ENCODE measurements at regions not wholly inside any gene's neighbourhood (a gene's known extent, or its start where the extent isn't known, plus 50 kb on each side); places are given as distances from the start of the nearest gene placed in this dataset.

- DNase-seq (ENCODE audit: low spot score): no peak
Measured at GRCh38 chr2:193562031-193562430, 1367.3 kb upstream of the TMEFF2 start.

DNA sequence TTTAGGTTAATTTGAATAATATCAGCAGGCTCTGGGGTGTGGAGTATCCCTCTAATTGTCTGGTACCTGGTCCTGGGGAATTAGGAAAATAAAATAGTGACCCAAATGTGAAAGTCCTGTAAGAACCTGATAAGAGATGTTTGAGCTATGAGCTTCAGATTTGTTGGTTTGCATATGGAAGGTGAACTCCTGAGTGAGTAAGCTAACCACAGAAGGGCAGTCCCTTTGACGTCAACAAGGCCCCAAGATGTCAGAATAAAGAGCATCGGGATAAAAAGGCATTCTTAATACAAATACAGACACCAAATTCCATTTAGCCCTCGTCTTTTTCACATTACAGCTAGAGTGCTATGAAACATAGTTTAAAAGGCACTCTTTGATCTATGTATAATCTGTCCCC, 1366.3 kb upstream of the TMEFF2 start:
- DNase-seq (ENCODE audit: low spot score): no peak

DNA sequence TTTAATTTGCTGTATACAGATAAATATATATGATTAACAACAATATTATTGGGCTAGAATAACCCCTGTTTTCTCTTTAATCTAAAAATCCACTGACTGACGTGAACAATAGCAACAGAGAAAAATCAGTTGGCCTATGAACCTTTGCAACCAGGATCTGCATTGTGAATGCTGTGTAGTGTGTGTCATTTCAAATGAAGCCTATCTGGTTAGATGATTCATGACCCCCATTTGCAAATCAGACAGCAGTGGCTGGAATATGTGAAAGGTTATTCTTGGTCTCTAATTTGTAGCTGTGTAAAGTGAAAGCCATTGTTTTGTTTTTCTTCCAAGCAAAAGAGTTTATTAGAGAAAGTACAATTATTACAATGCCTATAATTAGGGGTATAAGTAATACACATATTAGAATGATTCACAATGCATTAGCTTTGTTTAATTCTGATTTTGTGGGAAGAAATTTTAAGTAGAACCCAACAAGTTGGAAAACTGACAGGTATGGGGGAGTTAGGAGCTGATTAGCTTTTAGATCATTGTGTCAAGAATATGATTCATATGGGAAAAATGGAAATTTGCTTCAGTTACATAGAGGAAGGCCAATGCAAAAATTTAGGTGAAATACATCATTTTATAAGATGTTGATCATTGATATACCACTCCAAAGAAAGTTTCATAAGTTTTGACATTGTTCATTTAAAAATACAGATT, 1362.2 kb upstream of the TMEFF2 start:
- no peak for DNase-seq (ENCODE audit: low spot score)

GRCh38 chr2:193549661-193550060, 1354.9 kb upstream of the TMEFF2 start:
- DNase-seq (ENCODE audit: low spot score): no peak

DNA sequence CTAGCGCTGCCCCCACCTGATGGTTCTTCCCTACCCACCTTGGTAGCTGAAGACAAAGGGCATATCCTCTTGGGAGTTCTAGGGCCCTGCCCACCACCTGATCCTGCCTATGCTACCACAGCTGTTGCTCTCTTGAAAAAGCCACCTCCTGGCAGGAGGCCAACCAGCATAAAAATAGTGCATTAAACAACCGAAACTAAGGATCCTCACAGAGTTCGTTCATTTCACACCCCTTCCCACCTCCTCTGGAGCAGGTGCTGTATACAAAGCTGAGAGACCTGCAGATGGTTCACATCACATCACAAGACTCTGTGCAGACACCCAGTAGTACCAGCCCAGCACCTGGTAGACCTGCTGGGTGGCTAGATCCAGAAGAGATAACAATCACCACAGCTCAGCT, 1348.0 kb upstream of the TMEFF2 start:
- no peak for DNase-seq (ENCODE audit: low spot score)

DNA sequence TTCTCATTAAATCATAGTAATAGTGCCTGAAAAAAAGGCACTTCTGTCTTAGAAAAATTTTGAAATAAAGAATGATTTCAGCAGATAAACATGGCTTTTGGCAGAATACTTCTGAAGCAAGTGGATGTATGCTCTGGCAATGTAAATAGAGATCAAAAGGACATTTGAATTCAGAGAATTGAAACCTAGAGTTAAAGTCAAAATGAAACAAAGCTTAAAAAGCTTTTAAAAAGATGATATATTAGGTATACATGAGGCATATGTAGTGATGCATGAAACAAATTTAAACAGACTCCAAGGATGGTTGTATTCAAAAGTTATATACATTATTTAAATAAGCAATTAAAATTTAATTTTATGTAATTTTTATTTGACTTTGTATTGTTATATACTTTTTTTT, 1344.5 kb upstream of the TMEFF2 start:
- no peak for DNase-seq (ENCODE audit: low spot score)

GRCh38 chr2:193538061-193538460, 1343.3 kb upstream of the TMEFF2 start:
- DNase-seq (ENCODE audit: low spot score): no peak

GRCh38 chr2:193537531-193537930, 1342.8 kb upstream of the TMEFF2 start:
- DNase-seq (ENCODE audit: low spot score): no peak

DNA sequence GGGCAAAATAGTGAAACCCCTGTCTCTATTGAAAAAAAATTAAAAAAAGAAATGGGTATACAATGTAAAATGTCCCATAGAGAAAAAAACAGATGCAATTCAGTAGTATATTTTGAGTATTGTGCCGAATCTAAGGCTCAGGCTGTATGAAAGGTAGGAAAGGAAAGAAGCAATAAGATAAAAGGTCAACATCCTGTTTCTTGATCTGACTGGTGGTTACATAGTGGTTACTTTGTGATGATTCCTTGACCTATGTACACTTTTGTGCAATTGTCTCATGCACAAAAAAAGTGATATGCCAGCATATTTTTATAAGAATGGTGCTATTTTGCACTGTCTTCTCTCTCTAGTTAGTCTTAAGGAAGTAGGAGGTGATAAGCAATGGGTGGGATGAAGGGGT, 1333.7 kb upstream of the TMEFF2 start:
- no peak for DNase-seq (ENCODE audit: low spot score)

DNA sequence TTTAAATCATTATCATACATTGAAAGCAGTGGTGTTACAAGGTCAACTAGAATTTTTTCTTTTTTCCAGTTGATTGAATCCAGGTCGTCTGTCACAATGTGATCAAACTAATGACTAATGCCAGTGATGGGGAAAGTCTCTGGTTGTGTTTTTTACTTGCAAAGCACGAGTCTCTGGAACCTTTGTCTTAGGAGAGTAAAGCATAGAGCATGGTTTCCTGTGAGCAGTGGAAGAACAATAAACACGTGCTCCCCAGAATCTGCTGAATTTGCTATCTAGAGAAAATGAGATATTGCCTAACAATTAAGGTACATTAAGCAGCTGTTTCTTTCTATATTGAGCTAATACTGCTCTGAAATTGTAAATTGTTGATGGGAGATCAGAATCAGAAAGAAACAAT, 1332.4 kb upstream of the TMEFF2 start:
- no peak for DNase-seq (ENCODE audit: low spot score)

DNA sequence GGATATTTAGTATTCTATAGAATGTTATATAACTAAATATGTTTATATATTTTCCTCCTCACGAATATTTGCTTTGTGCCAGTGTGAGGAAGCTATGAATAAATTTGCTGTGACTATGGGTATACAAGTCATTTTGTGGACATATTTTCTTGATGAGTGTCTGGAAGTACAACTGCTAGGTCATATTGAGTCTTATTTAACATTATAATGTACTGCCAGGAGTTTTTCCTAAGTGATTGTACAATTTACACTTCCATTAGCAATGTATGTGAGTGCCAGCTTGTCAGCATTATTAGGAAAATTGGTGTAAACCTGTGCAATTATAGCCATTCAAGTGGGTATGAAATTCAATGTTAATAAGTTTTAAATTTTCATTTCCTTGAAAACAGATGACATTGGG, 1328.9 kb upstream of the TMEFF2 start:
- DNase-seq (ENCODE audit: low spot score): no peak

DNA sequence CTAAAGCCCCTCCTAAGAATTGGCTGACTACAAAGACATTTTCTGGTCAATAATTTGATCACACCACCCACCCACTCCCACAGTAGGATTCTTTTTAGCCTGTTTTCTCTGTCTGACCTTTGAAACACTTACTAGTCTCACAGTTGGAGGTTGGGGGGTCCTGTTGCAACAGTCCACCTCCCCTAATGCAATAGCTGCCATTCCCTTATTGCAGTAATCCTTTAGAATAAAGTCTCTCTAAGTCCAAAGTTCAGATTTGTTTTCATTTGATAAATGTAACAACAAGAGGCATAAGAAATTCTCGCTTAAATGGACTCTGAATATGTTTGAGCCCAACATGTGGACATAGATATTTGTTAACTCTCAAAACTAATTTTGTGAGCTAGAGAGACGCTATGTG, 1326.8 kb upstream of the TMEFF2 start:
- no peak for DNase-seq (ENCODE audit: low spot score)

DNA sequence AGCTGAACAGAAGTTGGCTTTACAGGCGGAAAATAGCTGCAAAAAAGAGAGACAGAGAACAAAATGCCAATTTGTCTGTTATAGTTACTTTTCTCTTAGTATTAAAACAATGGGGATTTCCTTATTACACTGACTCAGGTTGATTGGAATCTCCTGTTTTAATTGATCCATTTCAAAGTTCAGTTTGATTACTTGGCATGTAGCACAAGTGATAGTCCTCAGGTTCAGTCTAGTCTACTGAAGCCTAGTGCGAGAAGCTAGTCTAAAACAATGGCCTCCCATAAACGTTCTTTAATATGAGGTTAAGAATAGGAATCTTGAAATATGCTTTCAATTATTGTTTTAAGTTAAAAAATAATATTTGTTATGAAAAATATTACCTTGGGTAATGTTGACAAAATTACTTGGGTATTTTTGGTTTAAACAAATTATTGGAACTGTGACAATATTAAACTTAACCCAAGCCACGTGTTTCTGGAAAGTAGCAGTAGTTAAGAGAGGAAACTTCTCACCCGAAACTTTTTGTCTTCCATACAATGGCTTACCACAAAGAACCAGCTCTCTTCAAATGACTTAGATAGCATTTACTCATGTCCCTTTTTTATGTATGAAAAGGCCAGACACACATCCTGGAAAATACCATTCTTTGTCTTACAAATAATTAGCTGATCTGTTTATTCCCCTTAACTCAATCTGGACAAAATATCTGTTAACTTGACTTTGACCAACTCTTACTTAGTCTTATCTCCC, 1326.2 kb upstream of the TMEFF2 start:
- DNase-seq (ENCODE audit: low spot score): no peak

DNA sequence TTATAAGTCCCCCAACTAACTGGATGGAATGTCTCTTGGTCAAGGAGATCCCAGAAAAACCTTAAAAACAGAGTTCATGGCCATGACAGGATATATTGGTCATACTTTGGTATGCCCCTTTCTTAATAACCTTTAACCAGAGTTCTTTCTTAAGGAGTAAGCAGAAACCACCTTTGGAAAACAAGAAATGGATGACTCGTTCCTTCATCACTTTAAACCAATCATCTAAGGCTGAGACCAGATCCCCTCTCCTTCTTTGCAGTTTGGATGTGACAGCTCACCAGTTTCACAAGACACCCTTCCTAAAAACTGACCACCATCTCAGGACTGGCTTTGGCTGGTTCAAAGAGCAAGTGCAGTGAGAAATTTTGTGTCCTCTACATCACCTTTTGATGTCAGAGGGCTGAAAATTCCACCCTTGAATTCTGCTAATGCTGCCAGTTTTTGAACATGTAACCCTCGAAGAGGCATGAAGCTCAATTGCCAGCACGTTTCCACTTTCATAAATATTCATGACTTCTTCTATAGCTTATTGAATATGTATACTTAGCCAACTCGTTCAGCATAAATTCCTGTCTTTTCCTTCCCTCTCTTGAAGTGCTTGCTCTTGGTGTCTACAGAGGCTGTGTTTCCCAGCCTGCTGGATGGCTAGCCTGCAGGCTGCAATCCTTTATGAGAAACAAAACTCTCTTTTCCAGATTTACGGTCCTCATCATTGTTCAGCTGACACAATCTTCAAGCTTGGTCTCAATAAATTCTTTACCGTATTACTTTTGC, 1323.5 kb upstream of the TMEFF2 start:
- DNase-seq (ENCODE audit: low spot score): no peak

DNA sequence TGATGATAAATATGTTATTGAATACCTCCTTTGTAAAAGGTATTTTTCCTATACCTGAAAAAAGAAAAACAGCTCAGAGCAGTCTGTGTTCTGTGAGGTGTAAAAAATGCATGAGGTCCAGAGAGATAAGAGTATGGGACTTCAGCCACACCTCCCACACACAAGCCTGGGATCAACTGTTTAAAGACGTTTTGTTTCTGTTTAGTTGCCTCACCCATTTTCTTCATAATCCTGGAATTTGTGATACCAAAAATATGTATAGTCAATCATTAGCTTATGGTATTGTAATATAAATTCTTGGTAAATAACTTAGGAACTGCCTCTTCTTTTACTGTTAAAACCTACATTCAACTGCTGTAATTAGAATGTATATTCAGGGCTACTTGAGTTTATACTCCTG, 1322.9 kb upstream of the TMEFF2 start:
- DNase-seq (ENCODE audit: low spot score): no peak

- DNase-seq (ENCODE audit: low spot score): no peak
Measured at GRCh38 chr2:193506035-193506434, 1311.3 kb upstream of the TMEFF2 start.

- no peak for DNase-seq (ENCODE audit: low spot score)
Measured at GRCh38 chr2:193505620-193506019, 1310.9 kb upstream of the TMEFF2 start.

DNA sequence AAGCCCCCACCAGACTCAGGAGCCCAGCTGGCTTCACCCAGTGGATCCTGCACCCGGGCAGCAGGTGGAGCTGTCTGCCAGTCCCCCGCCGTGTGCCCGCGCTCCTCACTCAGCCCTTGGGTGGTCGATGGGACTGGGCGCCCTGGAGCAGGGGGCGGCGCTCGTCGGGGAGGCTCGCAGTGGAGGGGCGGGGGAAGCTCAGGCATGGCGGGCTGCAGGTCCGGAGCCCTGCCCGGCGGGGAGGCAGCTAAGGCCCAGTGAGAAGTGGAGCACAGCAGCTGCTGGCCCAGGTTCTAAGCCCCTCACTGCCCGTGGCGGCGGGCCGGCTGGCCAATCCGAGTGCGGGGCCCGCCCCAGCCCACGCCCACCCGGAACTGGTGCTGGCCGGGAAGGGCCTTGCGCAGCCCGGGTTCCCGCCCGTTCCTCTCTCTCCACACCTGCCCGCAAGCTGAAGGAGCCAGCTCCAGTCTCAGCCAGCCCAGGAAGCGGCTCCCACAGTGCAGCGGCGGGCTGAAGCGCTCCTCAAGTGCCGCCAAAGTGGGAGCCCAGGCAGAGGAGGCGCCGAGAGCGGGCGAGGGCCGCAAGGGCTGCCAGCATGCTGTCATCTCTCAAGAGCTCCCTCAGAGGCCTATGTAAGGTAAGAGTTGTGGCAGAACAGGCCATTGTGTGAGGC, 1307.8 kb upstream of the TMEFF2 start:
- DNase-seq (ENCODE audit: low spot score): no peak

GRCh38 chr2:193496786-193497185, 1302.1 kb upstream of the TMEFF2 start:
- DNase-seq (ENCODE audit: low spot score): no peak

DNA sequence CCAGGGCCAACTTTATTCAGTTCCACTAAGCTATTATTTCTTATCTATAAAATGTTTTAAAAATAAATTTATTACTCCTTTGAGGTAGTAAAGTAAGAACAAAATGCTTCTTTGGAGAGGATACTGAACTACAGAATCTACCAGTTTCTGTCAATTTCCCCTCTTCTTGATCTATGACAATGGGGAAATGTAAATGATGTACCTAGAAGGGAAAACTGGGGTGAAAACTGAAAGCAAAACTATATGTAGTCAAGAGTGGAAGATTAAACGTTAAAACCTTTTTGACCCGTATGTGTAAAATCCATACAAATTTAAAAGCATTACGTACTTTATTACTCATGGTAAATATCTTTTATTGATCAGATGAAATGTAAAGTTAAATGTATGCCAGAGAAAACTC, 1287.8 kb upstream of the TMEFF2 start:
- DNase-seq (ENCODE audit: low spot score): no peak

- no peak for DNase-seq (ENCODE audit: low spot score)
Measured at GRCh38 chr2:193480187-193480586, 1285.5 kb upstream of the TMEFF2 start.

GRCh38 chr2:193476171-193476800, 1281.6 kb upstream of the TMEFF2 start:
- no peak for DNase-seq (ENCODE audit: low spot score)

All from hematopoietic multipotent progenitor cell treated with erythropoietin and hydrocortisone succinate and interleukin-3 and kit ligand, for 15 days (in vitro differentiated cells).